Thyroid gland (tissue), 4 donors: ENCODE measurements at regions not wholly inside any gene's neighbourhood (a gene's known extent, or its start where the extent isn't known, plus 50 kb on each side); places are given as distances from the start of the nearest gene placed in this dataset.

Source experiments
- CTCF ChIP-seq, 6 experiments: fragments of 200-600 bp in 3 of 6; fragments of 450-650 bp in 3 of 6; sonication (generic) in 3 of 6; IDR thresholded peaks; one replicate each; pipeline ENCODE4 v1.5.1; 2016 to 2019; ENCODE audit warnings: antibody characterized with exemption in 6 of 6, mild to moderate bottlenecking in 2 of 6, inconsistent platforms in 1 of 6, moderate library complexity in 1 of 6
- POLR2A ChIP-seq, 2 donors: fragments of 450-650 bp; IDR thresholded peaks; one replicate each; pipeline ENCODE4 v1.6.1; 2017; ENCODE audit warnings: antibody characterized with exemption in 2 of 2, mild to moderate bottlenecking in 2 of 2, moderate library complexity in 1 of 2

- no peak for TF ChIP-seq CTCF (IDR thresholded peaks at IDR 0.05)
- TF ChIP-seq POLR2A (IDR thresholded peaks at IDR 0.05), result no peak
Observed at GRCh38 chr3:180770639-180771038, 91.3 kb upstream of the CCDC39 start.
